NCI-H2107 treated with DMSO at 0.1 percent for 48 hours (cell line): ENCODE measurements at regions not wholly inside any gene's neighbourhood (a gene's known extent, or its start where the extent isn't known, plus 50 kb on each side); places are given as distances from the start of the nearest gene placed in this dataset.

Experiments
- DNase-seq: peaks from one replicate; lab custom pipeline; 2025; ENCODE audit not compliant: unreplicated experiment; lab: John Stamatoyannopoulos, UW

DNA sequence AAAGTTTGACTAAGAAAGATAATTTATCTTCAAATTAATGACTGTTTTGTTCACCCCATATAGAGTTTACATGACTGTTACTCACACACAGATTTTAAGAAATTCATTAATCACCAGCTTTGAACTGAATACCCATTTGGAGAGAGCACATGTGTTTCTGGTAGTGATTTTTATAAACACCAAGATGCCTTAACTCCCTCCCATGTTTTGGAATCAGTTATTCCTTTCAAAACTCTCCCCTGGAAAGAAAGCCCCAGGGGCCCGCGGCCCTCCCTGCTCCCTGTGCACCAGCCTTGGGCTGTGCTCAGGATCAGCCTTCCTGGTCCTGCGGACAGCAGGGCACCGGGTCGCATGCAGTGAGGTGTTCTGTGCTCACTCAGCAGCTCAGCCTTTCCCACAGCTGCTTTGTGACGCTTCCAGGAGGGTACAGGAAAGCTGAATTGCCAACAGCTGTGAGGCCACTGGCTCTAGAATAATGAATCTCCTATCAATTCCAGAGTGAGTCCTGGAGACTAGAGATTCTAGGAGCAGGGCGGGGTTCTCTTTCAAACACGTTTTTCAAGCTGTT is 483.2 kb downstream of the EFNB2 start:
- DNase-seq = no peak

DNA sequence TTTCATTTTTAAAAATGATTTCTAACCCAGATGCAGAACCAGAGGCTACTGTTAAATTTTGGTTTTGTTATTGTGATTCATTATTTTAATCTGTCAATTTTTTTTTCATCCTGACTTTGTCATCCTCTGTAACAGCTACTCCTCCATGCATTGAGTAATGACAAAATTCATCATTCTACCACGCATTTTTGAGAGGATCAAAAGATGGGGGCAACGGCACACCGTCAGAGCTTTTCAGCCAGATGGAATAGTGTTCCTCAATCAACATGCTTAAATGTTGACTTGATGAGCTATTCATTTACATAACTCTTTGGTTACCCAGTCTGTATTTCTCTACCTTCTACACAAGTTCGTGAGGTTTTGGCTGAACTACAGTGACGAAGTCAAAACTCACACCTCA is 486.3 kb downstream of the EFNB2 start:
- no peak for DNase-seq

GRCh38 chr13:106048386-106048785 is 487.1 kb downstream of the EFNB2 start:
- DNase-seq = no peak

DNA sequence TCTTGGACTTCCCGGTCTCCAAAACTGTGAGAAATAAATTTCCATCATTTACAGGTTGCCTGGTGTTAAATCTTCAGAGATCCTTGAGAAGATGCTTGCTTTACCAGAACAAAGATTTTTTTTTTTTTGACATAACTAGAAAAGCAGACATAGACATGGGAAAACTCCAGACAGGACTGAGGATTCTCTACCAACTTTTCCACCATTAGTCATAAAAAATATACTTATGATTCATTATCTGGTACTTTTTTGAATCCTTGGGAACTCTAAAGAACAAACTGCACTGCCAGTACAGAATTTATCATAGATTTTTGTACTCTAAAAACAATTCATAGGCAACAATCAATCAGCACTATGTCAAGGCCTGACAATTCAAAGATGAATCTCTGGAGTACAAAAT is 487.6 kb downstream of the EFNB2 start:
- no peak for DNase-seq

DNA sequence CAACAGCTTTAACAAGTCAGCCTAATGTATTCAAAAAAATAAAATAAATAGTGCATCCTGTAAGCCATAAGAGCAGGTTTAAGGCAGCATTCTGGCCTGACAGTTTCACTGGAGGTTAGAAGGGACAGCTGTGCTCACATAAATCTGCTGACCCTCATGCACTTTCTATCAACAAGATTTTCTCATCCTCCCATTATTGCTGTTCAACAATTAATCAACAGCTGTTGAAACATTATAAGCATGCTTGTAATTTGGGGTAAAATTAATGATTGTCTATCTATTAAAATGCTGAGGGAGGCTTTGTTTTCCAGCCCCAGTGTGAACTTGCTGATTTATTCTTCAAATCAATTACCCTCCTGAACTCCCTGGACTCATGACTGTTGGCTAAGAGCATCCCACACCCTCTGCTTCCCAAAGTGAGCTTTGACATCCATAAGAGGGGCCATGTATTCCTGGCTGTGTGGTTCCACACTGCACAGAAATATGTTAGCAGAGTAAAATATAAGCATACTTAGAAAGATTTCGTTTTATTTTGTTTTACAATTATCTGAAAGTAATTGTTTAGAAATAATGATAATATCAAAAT is 492.4 kb downstream of the EFNB2 start:
- DNase-seq = no peak

- no peak for DNase-seq
These were observed 494.0 kb downstream of the EFNB2 start for GRCh38 chr13:106041445-106041844.

GRCh38 chr13:106038752-106039151 is 496.7 kb downstream of the EFNB2 start:
- DNase-seq = no peak

GRCh38 chr13:106036870-106037269 is 498.6 kb downstream of the EFNB2 start:
- no peak for DNase-seq

DNA sequence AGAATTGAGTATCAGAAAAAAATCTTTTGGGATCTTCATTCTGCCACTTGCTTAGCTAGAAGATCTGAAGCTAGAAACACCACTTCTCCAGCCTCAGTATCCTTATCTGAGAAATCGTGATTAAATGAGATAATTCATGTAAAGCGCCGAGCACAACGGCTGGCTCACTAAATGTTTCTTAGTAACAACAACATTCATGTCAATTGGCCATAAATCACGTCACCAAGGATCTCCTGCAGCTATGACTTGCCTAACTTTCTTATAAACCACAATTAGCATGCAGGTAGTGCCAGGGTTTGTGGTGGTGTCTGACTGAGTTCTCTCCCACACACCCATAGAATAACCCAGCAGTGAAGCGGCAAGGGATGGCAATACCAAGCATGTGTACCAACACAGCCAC is 501.3 kb downstream of the EFNB2 start:
- no peak for DNase-seq

- DNase-seq = no peak
These were observed 501.8 kb downstream of the EFNB2 start for GRCh38 chr13:106033659-106034058.

GRCh38 chr13:106032441-106032840 is 503.0 kb downstream of the EFNB2 start:
- DNase-seq = no peak

DNA sequence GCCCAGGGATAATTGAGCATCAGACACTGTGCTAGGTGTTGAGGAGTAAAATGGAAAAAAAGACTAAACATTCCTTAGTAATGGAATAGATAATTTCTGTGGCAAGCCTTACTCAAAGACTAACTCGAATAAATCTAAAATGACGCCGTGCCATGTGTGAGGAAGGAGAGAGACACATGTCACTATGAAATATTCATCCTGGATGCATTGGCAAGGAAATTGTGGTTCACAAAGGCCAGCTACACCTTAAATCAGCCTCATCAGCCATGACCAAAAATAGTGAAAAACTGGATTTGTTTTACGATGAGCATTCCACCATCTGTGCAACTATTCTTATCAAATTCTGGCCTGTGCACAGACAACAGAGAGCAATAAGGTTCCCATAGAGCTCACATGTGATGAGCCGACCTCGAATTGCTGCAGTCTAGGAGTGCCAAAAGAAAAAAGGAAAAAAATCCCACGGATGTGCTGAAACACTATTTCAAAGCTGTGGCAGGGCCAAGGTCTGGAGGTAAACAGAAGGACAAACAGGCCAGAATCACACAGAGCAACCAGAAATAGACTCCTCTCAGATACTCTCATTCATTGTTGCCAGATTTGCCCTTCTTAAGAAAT is 505.7 kb downstream of the EFNB2 start:
- no peak for DNase-seq

GRCh38 chr13:106028911-106029310 is 506.6 kb downstream of the EFNB2 start:
- DNase-seq = no peak

GRCh38 chr13:106011600-106011999 is 523.9 kb downstream of the EFNB2 start:
- no peak for DNase-seq

- DNase-seq = no peak
These were observed 524.6 kb downstream of the EFNB2 start for GRCh38 chr13:106010836-106011235.

DNA sequence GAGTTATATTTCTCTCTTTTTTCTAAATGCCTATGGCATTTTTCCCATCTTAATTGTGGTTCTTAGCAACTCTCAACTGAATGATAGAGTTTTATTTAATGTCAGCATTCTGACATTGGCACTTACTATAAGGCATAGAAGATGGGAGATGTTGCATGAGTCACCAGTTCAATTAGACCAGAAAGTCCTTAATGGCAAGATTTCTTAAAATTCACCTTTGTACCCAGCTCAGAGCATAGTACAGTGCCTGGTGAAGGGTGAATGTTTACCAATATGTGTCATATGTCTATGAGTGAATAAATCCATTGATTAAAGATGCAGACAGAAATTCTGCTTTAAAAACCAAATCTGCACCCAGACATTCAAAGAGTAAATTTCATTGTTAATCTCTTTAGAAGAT is 526.9 kb downstream of the EFNB2 start:
- DNase-seq = no peak

DNA sequence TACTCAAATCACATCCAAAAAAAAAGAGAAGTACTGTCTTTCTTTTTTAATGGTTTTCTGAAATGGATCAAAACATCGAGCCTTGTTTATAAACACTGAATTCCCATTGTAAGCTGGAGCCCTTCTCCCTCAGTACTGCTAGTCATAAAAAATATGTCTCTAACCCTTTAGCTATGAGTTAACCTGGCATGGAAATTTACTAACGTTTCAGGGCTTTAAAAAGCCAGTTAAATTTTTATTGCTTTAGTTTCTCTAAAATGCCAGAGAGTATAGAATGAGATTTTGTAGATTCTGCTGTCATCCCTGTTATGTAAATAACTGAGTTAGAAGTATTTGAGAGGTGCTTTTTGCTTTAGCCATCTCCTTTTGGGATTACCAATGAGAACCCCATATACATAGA is 528.3 kb downstream of the EFNB2 start:
- DNase-seq = no peak

- no peak for DNase-seq
These were observed 531.8 kb downstream of the EFNB2 start for GRCh38 chr13:106003651-106004050.

DNA sequence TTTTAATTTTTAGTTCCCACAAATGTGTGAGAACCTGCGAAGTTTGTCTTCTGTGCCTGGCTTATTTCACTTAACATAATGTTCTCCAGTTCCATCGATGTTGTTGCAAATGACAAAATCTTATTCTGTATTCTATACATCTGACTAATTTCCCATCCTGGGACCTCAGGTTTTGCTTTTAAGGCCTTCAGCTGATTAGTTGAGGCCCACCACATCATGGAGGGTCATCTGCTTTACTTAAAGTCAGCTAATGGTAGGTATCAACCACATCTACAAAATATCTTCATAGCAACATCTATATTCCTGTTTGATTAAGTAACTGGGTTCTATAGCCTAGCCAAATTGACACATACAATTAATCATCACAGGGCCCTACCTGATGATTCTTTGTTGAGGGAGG is 534.0 kb downstream of the EFNB2 start:
- no peak for DNase-seq

GRCh38 chr13:105997581-105998550 is 537.6 kb downstream of the EFNB2 start:
- no peak for DNase-seq

GRCh38 chr13:105996391-105997025 is 539.0 kb downstream of the EFNB2 start:
- no peak for DNase-seq
